Epithelial cell of esophagus (primary cell): ENCODE measurements at regions not wholly inside any gene's neighbourhood (a gene's known extent, or its start where the extent isn't known, plus 50 kb on each side); places are given as distances from the start of the nearest gene placed in this dataset.

Source experiments
- DNase-seq: peaks from one replicate; pipeline ENCODE4 v3.0.0; 2010; ENCODE audit warnings: low read depth
- H3K4me3 ChIP-seq: 2 replicates; pipeline ENCODE4 v1.5.1; 2011; ENCODE audit warnings: mild to moderate bottlenecking, low read length, control low read depth
- TF ChIP-seq, protein P1 (sequence below): IDR thresholded peaks from 2 replicates; pipeline ENCODE4 v1.5.1; 2011; ENCODE audit warnings: low read depth, mild to moderate bottlenecking, low read length, control low read depth, inconsistent platforms; ENCODE audit not compliant: insufficient read depth; ENCODE audit errors: missing control alignments

DNA sequence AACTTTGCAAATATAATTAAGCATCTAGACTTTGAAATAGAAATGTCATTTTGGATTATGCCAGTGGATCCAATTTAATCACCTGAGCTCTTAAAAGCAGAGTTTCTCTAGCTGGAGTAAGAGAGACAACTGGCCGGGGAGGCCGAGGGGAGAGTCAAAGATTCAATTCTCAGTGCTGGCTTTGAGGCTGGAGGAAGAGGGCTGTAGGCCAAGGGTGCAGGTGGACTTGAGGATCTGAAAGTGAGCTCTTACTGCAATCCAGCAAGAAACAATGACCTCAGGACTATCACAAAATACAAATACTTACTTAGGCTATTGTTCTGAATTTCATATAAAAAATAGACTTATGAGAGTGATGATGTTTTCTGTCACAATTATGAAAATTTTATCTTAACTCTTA is 814.5 kb downstream of the CBLN2 start:
- TF ChIP-seq, protein P1, sequence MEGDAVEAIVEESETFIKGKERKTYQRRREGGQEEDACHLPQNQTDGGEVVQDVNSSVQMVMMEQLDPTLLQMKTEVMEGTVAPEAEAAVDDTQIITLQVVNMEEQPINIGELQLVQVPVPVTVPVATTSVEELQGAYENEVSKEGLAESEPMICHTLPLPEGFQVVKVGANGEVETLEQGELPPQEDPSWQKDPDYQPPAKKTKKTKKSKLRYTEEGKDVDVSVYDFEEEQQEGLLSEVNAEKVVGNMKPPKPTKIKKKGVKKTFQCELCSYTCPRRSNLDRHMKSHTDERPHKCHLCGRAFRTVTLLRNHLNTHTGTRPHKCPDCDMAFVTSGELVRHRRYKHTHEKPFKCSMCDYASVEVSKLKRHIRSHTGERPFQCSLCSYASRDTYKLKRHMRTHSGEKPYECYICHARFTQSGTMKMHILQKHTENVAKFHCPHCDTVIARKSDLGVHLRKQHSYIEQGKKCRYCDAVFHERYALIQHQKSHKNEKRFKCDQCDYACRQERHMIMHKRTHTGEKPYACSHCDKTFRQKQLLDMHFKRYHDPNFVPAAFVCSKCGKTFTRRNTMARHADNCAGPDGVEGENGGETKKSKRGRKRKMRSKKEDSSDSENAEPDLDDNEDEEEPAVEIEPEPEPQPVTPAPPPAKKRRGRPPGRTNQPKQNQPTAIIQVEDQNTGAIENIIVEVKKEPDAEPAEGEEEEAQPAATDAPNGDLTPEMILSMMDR = no peak
- no peak for DNase-seq
- no peak overlapping the region for H3K4me3 ChIP-seq

DNA sequence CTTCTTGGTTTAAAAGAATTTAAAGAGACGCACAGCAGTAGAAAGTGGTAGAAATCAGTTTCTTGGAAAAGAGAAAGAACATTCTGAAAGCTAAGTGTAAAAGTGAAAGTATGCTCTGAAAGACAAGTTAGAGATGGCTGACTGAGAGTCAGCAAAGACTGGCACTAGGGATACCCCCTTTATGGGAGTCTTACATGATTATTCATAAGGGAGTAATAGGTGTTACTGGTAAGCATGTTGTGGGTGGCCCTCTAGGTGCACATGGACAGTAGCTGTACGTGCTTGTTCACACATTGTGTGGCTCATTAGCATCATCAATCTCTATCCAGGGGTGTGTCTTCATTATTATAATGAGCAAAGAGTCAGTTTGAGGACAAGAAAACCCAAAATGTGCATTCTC is 816.2 kb downstream of the CBLN2 start:
- DNase-seq = no peak
- TF ChIP-seq, protein P1 = no peak
- H3K4me3 ChIP-seq = no peak overlapping the region

DNA sequence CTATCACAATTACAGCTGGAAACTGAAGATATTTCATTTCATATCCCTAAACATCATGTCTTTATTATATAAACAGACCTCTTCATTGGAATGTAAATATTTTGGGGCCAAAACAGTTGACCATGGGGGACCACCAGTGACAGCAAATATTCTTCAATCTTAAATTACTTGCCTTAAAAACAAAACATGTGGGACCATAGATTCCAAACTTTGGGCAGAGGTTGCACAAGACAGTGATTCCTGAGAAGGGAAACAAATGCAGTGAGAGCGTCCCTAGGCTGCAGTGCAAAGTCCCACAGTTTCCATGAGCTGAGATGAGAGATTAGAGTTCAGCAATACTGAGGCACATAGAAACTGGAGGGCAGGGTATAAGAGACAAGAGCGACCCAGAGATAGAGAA is 818.9 kb downstream of the CBLN2 start:
- TF ChIP-seq, protein P1 = no peak
- no peak for DNase-seq
- no peak overlapping the region for H3K4me3 ChIP-seq

DNA sequence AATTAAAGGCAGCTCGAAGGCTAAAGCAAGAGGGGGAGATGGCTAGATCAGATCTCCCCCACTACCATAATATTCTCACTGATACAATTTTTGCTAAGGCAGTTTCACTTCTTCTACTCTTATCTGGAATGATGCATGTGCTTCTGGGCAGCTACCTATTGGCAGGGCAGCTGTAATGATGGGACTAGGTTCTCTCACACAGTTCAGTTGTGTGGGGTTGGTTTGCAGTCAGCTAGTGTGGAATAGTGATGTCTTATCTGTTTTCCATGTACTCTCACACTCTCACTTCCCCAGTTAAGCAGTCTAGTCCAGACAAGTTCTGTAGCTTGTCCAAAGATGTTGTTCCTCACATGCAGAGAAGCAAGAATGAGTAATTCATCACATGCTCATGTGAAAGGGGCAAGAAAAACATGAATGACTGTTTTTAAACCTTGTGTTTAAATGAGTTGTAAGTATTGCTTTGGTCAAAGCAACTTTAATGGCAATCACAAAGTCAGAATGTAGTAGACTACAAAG is 836.1 kb downstream of the CBLN2 start:
- DNase-seq = peak; percentile 68
- TF ChIP-seq, protein P1 = no peak

DNA sequence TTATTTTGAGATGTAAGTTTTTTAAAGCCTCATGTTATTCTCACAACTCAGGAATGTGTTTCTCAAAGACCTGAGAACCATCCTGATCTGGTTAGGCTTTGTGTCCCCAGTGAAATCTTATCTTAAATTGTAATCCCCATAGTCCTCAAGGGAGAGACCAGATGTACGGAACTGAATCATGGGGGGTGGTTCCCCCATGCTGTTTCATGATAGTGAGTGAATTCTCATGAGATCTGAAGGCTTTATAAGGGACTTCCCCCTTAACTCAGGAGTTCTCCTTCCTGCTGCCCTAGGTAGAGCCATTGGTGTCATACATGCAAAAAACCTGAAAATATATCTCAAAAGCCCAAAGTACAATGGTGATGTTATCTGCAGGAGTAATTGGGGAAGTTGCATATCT is 836.7 kb downstream of the CBLN2 start:
- H3K4me3 ChIP-seq = no peak overlapping the region
- no peak for DNase-seq
- TF ChIP-seq, protein P1 = no peak

More for the DNA sequence above, 836.1 kb downstream of the CBLN2 start:
- H3K4me3 ChIP-seq = no peak overlapping the region

DNA sequence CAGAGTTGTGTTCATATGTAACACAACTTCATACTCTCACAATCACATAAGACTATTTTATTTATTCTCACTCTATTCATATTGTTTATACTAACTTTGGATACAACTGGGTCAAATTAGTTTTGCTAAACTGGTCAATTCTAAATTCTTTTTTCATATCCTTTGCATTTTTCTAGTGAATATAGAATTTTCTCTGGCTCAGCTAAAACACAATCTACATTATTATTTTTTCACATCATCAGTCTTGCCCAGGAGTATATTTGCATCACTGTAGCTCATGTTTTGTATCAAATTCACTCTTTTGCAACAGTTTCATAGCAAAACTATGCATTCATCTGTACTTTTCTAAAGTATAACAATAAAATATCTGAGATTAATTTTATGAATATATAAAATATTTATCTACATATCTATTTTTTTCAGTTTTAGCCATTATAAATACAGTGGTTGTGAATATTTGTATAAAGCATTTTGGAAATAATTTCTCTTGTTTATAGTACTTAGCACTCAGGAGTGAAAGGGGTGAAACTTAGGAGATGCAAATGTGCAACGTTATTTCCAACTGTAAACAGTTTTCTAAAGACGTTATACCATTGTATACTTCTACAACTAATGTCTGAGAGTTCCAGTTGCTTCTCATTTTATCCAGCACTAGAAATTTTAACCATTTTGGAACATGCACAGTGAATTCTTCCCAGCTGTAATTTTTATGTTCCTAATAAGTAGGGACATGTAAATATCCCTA is 854.6 kb downstream of the CBLN2 start:
- TF ChIP-seq, protein P1 = no peak
- DNase-seq = no peak
- H3K4me3 ChIP-seq = no peak overlapping the region

DNA sequence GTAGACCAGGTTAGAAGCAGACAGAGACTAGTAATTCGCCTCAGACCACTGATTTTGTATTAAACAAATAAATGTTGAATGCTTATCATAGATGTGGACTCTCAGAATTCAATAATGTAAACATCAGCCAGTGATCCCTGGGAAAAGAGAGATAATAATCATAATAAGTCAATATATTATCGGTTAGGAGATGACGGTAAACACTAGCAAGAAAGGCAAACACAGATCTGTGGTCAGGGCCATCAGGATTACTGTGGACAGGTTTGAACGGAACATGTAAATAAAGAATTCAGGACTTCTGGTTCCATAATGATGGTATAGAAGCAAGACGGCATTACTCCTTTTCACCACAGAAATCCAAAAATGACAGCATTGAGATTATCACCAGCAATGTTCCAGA is 861.6 kb downstream of the CBLN2 start:
- DNase-seq = no peak
- TF ChIP-seq, protein P1 = no peak
- no peak overlapping the region for H3K4me3 ChIP-seq
